ENCODE measurements at regions not wholly inside any gene's neighbourhood (a gene's known extent, or its start where the extent isn't known, plus 50 kb on each side); places are given as distances from the start of the nearest gene placed in this dataset.
"Not testable (repeated sequence)": the region's sequence is repeated elsewhere in the genome, so short reads cannot be mapped to it uniquely, and the experiment has no call there.

- H3K4me1 ChIP-seq (ENCODE audit: insufficient read depth) = no peaks in the 10 kb centered on the region
- 67% methylated on average over 3 of the region's 3 CpGs for WGBS
- no peaks in the 10 kb centered on the region for H3K36me3 ChIP-seq (ENCODE audit: insufficient read depth)
- DNase-seq (ENCODE audit: extremely low spot score) = no peak
- no peak overlapping the region for H3K27ac ChIP-seq (ENCODE audit: low read depth)
- H3K4me3 ChIP-seq (ENCODE audit: low read depth, low read length) = no peak overlapping the region
Observed at GRCh38 chr2:215876139-215876936, 137.0 kb downstream of the MREG start.

- H3K4me1 ChIP-seq (ENCODE audit: insufficient read depth) = no peaks in the 10 kb centered on the region
- no peaks in the 10 kb centered on the region for H3K36me3 ChIP-seq (ENCODE audit: insufficient read depth)
- WGBS = 93% methylated on average over 2 of the region's 2 CpGs
- DNase-seq (ENCODE audit: extremely low spot score) = no peak
- H3K4me3 ChIP-seq (ENCODE audit: low read depth, low read length) = no peak overlapping the region
- no peak overlapping the region for H3K27ac ChIP-seq (ENCODE audit: low read depth)
Observed at GRCh38 chr2:215874418-215874817, 138.9 kb downstream of the MREG start.

- Histone ChIP-seq H3K36me3 (ENCODE audit: insufficient read depth) (no peaks in the 10 kb centered on the region), H3K4me3 (ENCODE audit: low read depth, low read length) (no peak overlapping the region), H3K4me1 (ENCODE audit: insufficient read depth) (no peaks in the 10 kb centered on the region), H3K27ac (ENCODE audit: low read depth) (no peak overlapping the region)
- 98% methylated on average over 2 of the region's 2 CpGs for WGBS
- no peak for DNase-seq (ENCODE audit: extremely low spot score)
Observed at GRCh38 chr2:215870986-215871385, 142.4 kb downstream of the MREG start.

GRCh38 chr2:215870088-215870490, 143.3 kb downstream of the MREG start:
- Histone ChIP-seq H3K4me1 (ENCODE audit: insufficient read depth) (no peaks in the 10 kb centered on the region), H3K36me3 (ENCODE audit: insufficient read depth) (no peaks in the 10 kb centered on the region), H3K4me3 (ENCODE audit: low read depth, low read length) (no peak overlapping the region), H3K27ac (ENCODE audit: low read depth) (no peak overlapping the region)
- no peak for DNase-seq (ENCODE audit: extremely low spot score)
- 80% methylated on average over 3 of the region's 3 CpGs for WGBS

- Histone ChIP-seq H3K4me3 (ENCODE audit: low read depth, low read length) (no peak overlapping the region), H3K36me3 (ENCODE audit: insufficient read depth) (no peaks in the 10 kb centered on the region), H3K27ac (ENCODE audit: low read depth) (no peak overlapping the region), H3K4me1 (ENCODE audit: insufficient read depth) (no peaks in the 10 kb centered on the region)
- 53% methylated on average over 4 of the region's 4 CpGs for WGBS
- no peak for DNase-seq (ENCODE audit: extremely low spot score)
Observed at GRCh38 chr2:215868846-215869543, 144.4 kb downstream of the MREG start.

- no peaks in the 10 kb centered on the region for H3K4me1 ChIP-seq (ENCODE audit: insufficient read depth)
- no peak overlapping the region for H3K4me3 ChIP-seq (ENCODE audit: low read depth, low read length)
- H3K27ac ChIP-seq (ENCODE audit: low read depth) = no peak overlapping the region
- DNase-seq (ENCODE audit: extremely low spot score) = no peak
- H3K36me3 ChIP-seq (ENCODE audit: insufficient read depth) = no peaks in the 10 kb centered on the region
- 36% methylated on average over 2 of the region's 2 CpGs for WGBS
Observed at GRCh38 chr2:215866606-215867005, 146.7 kb downstream of the MREG start.

- Histone ChIP-seq H3K27ac (ENCODE audit: low read depth) (no peak overlapping the region), H3K4me1 (ENCODE audit: insufficient read depth) (no peaks in the 10 kb centered on the region), H3K36me3 (ENCODE audit: insufficient read depth) (no peaks in the 10 kb centered on the region), H3K4me3 (ENCODE audit: low read depth, low read length) (no peak overlapping the region)
- no peak for DNase-seq (ENCODE audit: extremely low spot score)
- 63% methylated on average over 2 of the region's 2 CpGs for WGBS
Observed at GRCh38 chr2:215863687-215864086, 149.7 kb downstream of the MREG start.

GRCh38 chr2:215862351-215862771, 151.0 kb downstream of the MREG start:
- no peaks in the 10 kb centered on the region for H3K4me1 ChIP-seq (ENCODE audit: insufficient read depth)
- DNase-seq (ENCODE audit: extremely low spot score) = no peak
- 52% methylated on average over 3 of the region's 3 CpGs for WGBS
- no peaks in the 10 kb centered on the region for H3K36me3 ChIP-seq (ENCODE audit: insufficient read depth)
- no peak overlapping the region for H3K27ac ChIP-seq (ENCODE audit: low read depth)
- H3K4me3 ChIP-seq (ENCODE audit: low read depth, low read length) = no peak overlapping the region

GRCh38 chr2:215861607-215862350, 151.6 kb downstream of the MREG start:
- WGBS = 72% methylated on average over 5 of the region's 5 CpGs
- H3K36me3 ChIP-seq (ENCODE audit: insufficient read depth) = no peaks in the 10 kb centered on the region
- no peak overlapping the region for H3K27ac ChIP-seq (ENCODE audit: low read depth)

GRCh38 chr2:215856080-215856479, 157.3 kb downstream of the MREG start:
- no peak overlapping the region for H3K4me3 ChIP-seq (ENCODE audit: low read depth, low read length)
- WGBS = 87% methylated on average over 2 of the region's 2 CpGs
- no peaks in the 10 kb centered on the region for H3K4me1 ChIP-seq (ENCODE audit: insufficient read depth)
- no peak for DNase-seq (ENCODE audit: extremely low spot score)
- H3K27ac ChIP-seq (ENCODE audit: low read depth) = no peak overlapping the region
- no peaks in the 10 kb centered on the region for H3K36me3 ChIP-seq (ENCODE audit: insufficient read depth)

More at GRCh38 chr2:215861607-215862350, 151.6 kb downstream of the MREG start:
- no peaks in the 10 kb centered on the region for H3K4me1 ChIP-seq (ENCODE audit: insufficient read depth)
- H3K4me3 ChIP-seq (ENCODE audit: low read depth, low read length) = no peak overlapping the region
- no peak for DNase-seq (ENCODE audit: extremely low spot score)

GRCh38 chr2:215855308-215855707, 158.0 kb downstream of the MREG start:
- not testable (repeated sequence) for DNase-seq (ENCODE audit: extremely low spot score); H3K27ac ChIP-seq (ENCODE audit: low read depth); H3K36me3 ChIP-seq (ENCODE audit: insufficient read depth); H3K4me1 ChIP-seq (ENCODE audit: insufficient read depth); H3K4me3 ChIP-seq (ENCODE audit: low read depth, low read length)
- WGBS = 71% methylated on average over 1 of the region's 1 CpG

- DNase-seq (ENCODE audit: extremely low spot score) = no peak
- 59% methylated on average over 2 of the region's 2 CpGs for WGBS
- Histone ChIP-seq H3K36me3 (ENCODE audit: insufficient read depth) (no peaks in the 10 kb centered on the region), H3K4me1 (ENCODE audit: insufficient read depth) (no peaks in the 10 kb centered on the region), H3K4me3 (ENCODE audit: low read depth, low read length) (no peak overlapping the region), H3K27ac (ENCODE audit: low read depth) (no peak overlapping the region)
Observed at GRCh38 chr2:215854008-215854407, 159.3 kb downstream of the MREG start.

GRCh38 chr2:215851696-215852095, 161.7 kb downstream of the MREG start:
- no peak for DNase-seq (ENCODE audit: extremely low spot score)
- Histone ChIP-seq H3K36me3 (ENCODE audit: insufficient read depth) (no peaks in the 10 kb centered on the region), H3K4me3 (ENCODE audit: low read depth, low read length) (no peak overlapping the region), H3K27ac (ENCODE audit: low read depth) (no peak overlapping the region), H3K4me1 (ENCODE audit: insufficient read depth) (no peaks in the 10 kb centered on the region)

- no peak for DNase-seq (ENCODE audit: extremely low spot score)
- no peak overlapping the region for H3K27ac ChIP-seq (ENCODE audit: low read depth)
- 34% methylated on average over 2 of the region's 2 CpGs for WGBS
Observed at GRCh38 chr2:215851082-215851481, 162.3 kb downstream of the MREG start.

More at GRCh38 chr2:215851082-215851481, 162.3 kb downstream of the MREG start:
- Histone ChIP-seq H3K4me1 (ENCODE audit: insufficient read depth) (no peaks in the 10 kb centered on the region), H3K36me3 (ENCODE audit: insufficient read depth) (no peaks in the 10 kb centered on the region), H3K4me3 (ENCODE audit: low read depth, low read length) (no peak overlapping the region)

Data from urinary bladder (tissue), 3 donors.